ENCODE measurements at regions not wholly inside any gene's neighbourhood (a gene's known extent, or its start where the extent isn't known, plus 50 kb on each side); places are given as distances from the start of the nearest gene placed in this dataset.
"Not testable (repeated sequence)": the region's sequence is repeated elsewhere in the genome, so short reads cannot be mapped to it uniquely, and the experiment has no call there.

DNA sequence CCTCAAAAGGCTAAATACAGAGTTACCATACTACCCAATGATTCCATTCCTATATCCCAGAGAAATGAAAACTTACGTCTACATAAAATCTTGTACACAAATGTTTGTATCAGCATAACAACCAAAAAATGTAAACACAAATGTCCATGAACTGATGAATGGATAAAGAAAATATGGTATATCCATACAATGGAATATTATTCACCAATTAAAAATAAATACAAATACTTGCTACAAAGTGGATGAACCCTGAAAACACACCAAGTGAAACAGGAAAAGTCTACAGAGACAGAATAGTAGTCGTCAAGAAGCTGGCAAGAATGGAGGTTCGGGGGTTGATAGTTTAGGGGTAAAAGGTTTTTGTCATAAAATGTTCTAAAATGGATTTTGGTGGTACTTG is 54.0 kb upstream of the ANKRD28 start:
- no peak for DNase-seq (ENCODE audit: low read depth)

DNA sequence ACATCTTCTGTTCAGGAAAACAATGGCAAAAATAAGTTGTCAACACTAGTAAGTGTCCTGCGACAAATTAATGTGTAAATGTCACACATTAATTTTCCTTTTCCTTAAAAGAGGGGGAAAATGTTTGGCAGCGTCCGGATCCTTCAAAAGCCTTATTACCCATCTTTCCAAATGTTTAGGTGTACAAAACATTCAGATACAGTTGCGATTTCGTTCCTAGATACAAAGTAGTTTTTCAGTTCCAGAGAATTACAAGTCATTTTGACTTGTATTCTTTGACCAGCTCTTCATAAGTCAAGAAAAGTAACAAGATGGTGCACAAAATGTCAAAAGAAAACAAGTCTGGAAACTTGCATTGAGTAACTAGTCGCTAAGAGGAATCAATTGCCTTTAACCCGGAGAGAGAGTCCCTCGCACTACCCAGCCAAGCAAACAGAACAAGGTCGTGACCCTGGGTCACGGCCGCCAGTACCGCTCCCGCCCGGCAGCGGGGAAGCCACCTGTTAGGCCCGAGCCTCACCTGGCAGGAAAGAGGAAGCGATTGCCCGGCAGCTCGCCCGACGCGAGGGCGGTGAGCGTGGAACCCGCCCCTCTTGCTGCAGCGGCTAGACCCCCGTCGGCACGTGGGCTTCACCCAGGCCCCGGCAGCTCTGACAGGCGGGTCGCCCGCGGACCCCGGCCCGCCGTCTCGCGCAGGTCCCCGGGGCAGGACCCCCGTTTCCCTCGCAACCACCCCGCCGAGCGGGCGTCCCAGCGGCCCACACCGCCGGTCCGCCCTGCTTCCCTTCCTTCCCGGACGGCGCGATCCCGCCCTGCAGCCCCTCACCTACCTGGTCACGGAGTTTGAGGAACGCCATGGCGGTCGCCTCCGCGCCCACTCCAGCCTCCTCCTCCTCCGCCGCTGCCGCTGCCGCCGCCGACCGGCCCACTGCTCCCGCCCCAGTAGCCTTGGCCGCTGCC is 61.0 kb upstream of the ANKRD28 start:
- DNase-seq (ENCODE audit: low read depth): no peak

DNA sequence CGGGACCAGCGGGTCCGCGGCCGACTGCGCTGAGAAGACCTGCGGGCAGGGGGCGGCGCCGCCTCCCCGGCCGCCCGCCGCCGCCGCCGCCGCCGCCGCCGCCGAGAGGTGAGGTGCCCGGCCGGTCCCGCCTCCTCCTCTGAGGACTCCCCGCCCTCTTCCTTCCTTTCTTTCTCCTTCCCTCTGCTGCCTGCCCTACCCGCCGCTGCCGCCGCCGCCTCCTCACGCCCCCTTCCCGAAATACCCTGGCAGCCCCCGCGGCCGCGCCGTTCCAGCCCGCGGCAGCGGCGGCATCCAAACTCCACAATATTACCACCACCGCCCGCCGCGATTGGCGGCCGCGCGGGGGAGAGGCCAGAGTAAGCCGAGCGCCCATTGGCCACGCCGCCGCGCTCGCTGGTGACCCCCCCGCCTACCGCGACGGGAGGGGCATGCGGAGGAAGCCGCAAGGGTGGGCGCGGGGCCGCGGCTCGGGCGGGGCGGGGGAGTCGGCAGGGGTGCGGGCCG is 61.8 kb upstream of the ANKRD28 start:
- DNase-seq (ENCODE audit: low read depth): peak; percentile 56

DNA sequence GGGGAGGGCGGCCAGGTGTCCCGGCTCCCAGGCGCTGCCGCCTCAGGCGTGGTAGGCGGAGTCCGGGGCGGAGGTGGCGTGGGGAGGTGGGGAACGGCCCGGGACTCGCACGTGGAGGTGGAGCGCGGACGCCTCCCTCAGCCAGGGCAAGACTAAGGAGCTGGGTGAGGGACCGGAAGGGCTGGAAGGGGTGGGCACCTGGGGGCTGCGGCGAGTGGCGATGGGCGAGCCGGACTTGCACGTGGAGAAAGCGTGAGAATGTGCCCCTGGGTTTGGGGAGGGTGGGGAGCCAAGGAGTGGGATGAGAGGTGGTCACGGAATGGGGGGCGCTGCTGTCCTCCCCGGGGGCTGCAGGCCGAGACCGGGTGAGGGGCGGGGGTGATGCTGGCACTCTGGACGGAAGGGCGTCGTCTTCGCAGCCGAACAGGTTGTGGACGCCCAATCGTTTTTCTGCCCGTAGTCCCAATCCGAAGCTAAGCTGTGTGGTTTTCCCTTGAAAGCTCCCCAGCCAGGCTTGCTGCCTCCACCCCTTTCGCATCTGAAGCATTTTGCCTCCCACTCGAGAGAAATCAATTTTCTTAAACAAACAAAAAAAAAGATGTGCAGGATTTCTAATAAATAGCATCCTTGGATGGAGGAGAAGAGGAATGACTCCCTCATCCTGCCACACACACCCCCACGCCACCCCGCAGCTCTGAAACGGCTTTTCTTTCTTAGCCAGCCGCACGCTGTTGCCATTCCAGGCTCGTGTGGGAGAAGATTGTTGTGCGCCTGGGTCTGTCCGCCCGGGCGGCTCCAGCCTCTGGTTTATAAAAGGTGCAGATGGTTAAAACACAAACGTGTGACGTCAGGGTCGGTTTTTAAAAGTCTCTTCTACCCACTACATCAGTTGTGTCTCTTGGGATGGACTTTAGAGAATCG is 62.5 kb upstream of the ANKRD28 start:
- peak; percentile 50 for DNase-seq (ENCODE audit: low read depth)

DNA sequence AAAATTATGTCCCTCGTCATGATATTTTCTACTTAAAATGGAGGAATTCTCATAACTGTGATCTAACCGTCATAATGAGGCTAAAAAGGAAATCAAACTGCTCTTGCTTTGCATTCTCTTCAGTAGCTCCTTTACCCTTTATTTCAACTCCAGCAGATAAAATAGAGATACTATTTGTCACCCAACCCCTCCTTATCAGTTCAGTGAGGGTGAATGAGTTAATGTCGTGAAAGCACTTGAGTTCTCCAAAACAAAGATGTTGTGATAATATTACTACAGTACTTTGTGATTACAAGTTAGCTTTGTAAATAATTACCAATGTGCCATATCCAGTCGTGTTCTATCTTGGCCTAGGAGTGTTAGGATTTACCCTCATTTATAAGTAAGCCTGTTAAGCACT is 63.4 kb upstream of the ANKRD28 start:
- DNase-seq (ENCODE audit: low read depth): no peak

DNA sequence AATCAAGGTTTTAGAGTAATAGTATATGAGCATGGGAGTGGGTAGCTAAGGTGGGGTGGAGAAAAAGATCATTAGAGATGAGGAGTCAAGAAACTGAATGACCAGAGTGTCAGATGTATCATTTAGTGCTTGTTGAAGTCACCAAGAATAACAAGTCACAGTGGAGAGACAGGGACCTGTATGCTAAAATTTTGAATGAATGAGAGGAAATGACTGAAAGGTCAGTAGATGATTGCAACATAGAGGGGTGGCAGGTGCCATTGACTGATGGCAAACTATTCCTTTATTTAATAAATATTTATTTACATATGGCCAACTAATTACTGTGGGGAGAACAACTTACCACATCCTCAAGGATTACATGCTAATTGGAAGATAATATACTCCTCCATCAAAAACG is 75.0 kb upstream of the ANKRD28 start:
- DNase-seq (ENCODE audit: low read depth): no peak

DNA sequence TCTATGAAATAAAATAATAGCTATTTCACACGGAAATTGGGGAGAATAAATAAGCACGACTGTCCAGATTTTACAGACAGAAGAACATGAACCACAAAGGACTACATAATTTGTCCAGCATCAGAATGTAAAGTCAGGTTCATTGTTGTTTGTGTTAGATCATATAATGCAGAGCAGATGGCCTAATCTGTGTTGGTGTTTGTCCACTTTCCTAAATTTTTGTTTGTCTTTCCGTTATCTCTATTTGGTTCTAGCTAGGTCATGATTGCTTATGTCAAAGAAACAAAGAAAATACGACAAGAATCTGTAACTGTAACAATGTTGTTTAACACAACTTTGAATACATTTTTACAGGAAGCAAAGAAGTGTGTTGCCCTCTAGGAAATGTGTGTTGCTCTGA is 75.6 kb upstream of the ANKRD28 start:
- no peak for DNase-seq (ENCODE audit: low read depth)

DNA sequence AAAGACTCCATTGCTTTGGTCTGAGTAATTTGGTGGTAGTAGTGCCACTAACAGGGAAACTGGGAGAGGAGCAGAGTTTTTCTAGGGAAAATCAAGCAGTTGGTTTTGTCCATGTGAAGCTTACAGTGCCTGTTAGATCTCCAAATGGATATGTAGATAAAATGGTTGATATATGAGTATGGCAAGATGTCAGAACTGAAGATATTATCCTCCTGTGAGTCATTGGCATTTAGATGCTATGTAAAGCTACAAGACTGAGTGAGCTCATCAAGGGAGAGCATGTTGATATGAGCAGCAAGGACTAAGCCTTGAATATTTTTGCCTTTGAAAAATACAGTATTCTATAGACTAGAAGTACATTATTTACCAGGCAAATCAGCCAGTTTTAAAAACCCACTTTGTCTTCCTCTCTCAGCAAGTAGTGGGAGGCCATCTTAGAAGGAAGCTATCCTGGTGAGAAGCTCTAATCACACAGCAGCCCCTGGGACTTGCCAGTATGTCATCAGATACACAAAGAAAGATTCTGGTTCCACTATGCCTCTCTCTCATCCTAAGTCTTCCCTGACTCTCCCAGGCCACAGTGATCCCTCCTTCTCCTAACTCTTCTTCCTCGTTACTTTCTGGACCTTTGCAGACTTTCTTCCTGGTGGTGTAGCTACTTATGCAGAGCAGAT is 77.4 kb upstream of the ANKRD28 start:
- peak; percentile 93 for DNase-seq (ENCODE audit: low read depth)

DNA sequence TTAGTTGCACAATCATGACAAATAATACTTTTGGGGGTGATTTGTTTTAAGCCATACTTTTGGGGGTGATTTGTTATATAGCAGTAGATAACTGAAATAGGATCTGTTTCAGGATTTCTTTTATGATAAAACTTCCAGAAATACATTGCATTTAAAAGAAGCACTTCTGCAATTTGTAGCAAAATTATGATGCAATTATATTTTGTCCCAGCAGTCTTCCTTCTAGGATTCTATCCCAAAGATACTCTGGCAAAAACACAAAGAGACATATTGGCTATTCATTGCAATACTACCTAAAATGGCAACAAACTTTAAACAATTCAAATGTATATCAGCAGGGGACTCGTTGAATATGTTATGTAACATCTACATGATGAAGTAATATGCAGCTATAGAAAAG is 78.9 kb upstream of the ANKRD28 start:
- DNase-seq (ENCODE audit: low read depth): no peak

DNA sequence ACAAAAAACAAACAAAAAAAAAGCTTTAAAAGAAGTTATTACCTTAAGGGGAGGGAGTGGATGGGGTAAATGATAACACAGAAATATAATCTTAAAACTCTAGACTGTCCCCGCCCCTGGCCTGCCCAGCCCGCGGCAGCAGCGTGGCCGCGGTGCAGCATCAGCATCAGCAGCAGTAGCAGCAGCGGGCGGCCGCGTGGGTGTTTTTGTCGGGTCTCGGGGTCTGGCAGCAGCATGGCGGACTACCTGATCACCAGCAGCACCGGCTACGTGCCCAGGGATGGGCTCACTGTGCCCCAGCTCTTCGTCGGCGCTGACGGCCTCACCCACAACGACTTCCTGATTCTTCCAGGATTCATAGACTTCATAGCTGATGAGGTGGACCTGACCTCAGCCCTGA is 80.0 kb upstream of the ANKRD28 start:
- no peak for DNase-seq (ENCODE audit: low read depth)

DNA sequence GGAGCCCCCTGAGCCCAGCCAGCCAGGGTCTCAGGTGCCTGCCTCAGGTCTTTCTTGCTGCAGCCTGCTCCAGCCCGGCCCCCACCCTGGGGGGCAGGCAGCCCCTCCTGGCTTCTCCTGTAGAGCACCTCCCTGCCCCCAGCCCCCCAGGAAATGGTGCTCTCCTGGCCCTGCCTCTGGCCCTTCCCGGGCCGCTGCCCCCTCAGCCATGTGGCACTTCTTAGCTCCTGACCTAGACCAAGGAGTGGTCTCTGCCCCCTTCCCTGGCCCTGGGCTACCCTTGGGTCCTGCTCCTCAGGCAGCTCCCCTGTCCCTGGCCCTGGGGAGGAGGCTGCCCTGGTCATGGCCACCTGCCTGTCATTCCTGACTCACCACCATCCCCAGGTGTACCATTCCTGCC is 82.0 kb upstream of the ANKRD28 start:
- DNase-seq (ENCODE audit: low read depth): not testable (repeated sequence)

DNA sequence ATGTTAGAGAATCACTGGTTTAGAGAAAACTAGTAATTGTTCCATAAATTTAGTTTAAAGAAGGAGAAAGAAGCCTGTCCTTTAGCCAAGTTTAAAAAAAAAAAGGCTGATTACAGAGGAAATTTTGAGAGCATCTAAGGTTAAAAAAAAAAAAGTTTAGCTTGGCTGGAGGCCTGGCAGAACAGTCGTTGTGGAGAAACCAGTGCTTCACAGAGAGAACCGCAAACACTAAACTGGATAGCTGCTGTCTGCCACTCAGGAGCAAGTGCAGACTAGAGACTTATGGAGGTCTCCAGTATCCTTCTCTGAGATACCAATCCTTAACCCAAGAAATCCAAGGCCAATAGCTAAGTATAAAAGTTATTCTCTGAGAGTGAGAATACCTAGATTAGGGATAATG is 84.8 kb upstream of the ANKRD28 start:
- DNase-seq (ENCODE audit: low read depth): no peak

DNA sequence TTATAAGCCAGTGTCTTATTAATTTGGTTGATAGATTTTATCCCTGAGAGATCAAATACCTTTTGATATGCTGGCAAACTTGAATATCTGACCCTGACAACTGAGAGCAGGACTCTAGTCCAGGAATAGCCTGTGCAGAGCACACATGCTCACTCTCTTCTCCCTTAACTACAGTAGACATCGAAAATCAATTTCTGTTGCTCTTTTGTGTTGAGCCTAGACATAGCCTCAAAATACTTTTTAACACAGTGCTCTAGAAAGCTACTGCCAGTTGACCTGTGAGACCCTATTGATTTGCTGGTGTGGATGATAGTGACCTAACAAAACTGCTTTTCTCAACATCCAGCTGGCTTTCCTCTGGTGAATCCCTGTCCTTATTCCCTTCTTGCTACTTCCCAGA is 86.4 kb upstream of the ANKRD28 start:
- DNase-seq (ENCODE audit: low read depth): no peak

DNA sequence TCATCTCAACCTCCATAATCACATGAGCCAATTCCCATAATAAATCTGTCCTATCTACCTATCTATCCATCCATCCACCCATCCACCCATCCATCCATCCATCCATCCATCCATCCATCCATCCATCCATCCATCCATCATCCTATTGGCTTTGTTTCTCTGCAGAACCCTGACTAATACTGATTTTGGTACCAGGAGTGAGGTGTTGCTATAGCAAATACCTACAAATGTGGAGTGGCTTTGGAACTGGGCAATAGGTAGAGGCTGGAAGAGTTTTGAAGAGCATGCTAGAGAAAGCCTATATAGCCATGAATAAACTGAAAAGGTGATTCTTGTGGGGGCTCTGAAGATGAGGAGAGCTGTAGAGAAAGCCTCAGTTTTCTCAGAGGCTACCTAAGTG is 88.7 kb upstream of the ANKRD28 start:
- DNase-seq (ENCODE audit: low read depth): no peak

DNA sequence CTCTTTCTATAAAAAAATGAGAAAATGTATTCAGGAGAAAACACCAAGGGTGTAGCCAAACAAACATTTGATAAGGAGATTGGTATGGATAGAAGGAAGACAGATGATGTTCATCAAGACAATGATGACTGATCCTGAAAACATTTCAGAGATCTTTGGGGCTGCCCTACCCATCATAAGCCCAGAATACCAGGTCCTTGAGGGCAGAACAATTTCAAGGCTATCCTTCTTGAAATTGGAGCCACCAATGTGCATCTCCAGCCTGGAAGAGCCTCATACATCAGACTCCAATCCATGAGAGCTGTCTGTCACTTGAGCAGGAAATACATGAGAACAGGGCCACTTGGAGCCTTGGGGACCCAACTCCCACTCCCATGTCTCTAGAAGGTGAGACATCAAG is 89.5 kb upstream of the ANKRD28 start:
- DNase-seq (ENCODE audit: low read depth): no peak

DNA sequence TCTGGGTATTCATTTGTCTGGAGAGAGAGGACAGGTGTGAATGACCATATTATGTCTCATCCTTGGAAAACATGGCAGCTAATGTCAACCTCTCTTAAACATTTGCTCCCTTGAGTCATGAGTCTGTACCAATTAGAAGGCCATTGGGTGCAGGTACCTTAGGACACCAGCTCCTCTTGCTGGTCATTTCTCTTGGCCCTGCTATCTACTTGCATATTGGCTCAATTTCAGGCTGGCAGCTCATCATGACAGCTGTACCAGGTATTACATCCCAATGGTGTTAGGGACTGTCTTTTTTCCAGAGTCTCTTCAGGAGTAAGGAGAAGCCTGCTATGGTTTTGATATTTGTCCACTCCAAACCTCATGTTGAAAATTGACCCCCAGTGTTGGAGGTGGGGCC is 92.2 kb upstream of the ANKRD28 start:
- DNase-seq (ENCODE audit: low read depth): no peak

DNA sequence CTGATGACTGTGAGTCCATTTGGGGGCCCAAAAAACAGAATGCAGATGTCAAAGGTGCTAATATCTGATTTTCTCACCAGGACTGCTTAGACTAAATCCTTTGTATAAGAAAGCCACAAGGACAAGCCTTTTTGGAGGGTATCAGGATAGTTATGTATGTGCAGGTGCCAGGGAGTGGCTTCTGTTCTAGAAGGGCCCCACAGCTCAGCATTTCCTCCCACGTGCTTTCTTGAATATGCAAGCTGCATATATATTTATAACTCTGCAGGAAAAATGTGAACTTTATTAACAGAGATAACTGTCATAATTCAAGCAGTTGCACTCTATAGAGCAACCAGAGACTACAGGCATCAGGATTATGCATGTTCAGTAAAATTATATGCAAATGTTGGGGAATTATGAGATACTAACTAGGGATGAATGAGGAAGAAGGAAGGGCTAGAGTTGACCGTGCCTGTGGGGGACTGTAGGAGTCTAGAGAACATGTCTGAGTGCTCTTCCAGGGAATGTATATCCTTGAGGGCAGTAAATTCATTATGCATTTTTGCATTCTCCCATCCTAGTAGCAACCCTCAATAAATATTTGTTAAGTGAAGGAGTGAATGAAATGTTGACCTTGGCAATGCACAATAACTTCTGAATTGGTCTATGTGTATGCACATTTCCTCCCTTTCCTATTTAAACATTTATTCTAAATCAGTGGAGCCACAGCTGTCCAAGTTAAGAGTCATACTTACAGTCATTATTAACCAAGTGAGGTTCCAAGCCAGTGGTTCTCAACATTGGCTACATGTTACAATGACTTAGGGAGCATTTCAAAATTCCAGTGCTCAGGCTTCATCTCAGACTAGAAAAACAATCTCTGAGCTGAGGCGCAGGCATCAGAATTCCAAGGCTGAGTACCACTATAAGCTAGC is 94.8 kb upstream of the ANKRD28 start:
- no peak for DNase-seq (ENCODE audit: low read depth)

DNA sequence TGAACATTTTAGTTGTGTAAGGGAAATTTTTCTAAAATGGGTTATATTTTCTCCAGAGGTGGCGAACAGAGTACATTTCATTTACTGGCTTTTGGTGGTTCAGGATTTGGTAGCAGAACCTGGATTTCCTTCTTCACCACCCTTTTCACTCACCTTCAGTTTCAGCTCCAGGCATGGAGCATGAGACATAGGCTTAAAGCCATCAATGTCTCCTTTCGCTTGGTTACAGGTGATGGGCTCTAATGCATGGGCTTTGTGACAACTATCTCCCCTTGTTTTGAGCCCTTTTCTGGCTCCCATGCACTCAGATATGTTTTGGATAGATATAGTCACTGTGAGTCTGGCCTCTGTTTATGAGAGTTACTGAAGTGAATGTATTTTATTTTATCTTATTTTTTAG is 96.6 kb upstream of the ANKRD28 start:
- no peak for DNase-seq (ENCODE audit: low read depth)

DNA sequence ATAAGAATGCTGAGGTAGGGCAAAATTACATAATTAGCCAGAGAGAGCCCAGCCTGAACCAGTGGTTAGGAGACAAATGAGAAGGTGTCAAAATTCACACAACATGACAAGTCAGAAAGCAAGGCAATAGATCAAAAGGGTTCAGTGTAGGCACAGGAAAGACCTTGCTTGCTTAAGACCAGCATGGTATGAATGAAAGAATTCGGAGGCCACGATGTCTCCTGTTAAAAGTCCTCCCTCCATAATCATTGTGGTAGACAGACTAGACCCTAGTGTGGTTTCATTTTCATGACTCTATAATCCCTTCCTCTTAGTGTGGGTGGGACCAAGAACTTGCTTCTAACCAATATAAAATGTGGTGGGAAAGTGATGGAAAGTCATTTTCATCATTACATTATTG is 98.7 kb upstream of the ANKRD28 start:
- DNase-seq (ENCODE audit: low read depth): no peak

DNA sequence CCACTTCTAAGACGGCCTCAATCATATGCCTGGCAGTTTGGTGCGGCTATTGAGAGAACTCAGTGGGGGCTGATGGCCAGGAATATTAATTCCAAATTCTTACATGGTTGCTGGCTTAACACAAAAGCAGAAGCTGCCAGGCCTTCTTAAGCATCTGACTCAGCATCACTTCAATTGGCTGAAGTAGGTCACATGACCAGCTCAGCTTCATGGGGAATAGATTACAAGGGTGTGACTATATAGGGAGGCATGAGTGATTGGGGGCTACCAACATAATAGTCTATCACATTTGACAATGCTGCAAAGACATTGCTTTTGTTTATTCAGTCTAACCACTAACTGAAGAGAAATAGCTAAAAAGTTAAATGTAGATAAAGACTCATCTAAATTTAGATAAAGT is 101.6 kb upstream of the ANKRD28 start:
- DNase-seq (ENCODE audit: low read depth): peak; percentile 66

DNA sequence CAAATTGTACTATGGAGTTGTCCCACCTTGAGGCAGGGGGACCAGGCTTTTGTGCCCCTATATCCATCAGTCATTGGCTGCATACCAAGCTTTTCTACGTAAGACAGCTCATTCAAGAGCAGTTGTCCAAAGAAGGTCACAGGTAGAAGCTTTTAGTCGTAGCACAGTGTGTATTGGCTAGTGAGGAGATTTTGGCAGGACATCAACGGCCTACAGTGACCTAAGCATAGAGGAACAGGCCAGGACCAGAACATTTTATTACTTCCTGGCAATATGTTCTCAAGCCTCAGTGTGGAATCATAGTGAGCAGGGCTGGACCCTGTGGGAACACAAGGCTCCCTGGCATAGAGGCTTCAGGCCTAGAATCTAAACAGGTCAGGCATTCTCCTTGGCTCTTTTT is 105.4 kb upstream of the ANKRD28 start:
- no peak for DNase-seq (ENCODE audit: low read depth)

Data from amniotic epithelial cell (primary cell).